ENCODE measurements at regions not wholly inside any gene's neighbourhood (a gene's known extent, or its start where the extent isn't known, plus 50 kb on each side); places are given as distances from the start of the nearest gene placed in this dataset.

- H4K20me1 ChIP-seq (ENCODE audit: insufficient read depth, low read length, poor library complexity, severe bottlenecking): no peaks in the 10 kb centered on the region
- H3F3A ChIP-seq (ENCODE audit: low read depth): no peaks in the 10 kb centered on the region
- H3K4me1 ChIP-seq (ENCODE audit: insufficient read depth, low read length, poor library complexity, severe bottlenecking): no peaks in the 10 kb centered on the region
- H3K4me2 ChIP-seq (ENCODE audit: low read depth, low read length, poor library complexity, severe bottlenecking): no peak overlapping the region
- H3K9ac ChIP-seq (ENCODE audit: low read depth, low read length, poor library complexity, severe bottlenecking): no peak overlapping the region
- no peak overlapping the region for H2AFZ ChIP-seq (ENCODE audit: low read length)
- no peak for TF ChIP-seq CTCF (conservative IDR thresholded peaks at IDR 0.05; ENCODE audit: low read length)
- no peak for TF ChIP-seq EZH2phosphoT487 (IDR thresholded peaks at IDR 0.05; ENCODE audit: borderline replicate concordance)
- no peak overlapping the region for H3K4me3 ChIP-seq (ENCODE audit: low read length, poor library complexity, severe bottlenecking)
- H3K9me3 ChIP-seq (ENCODE audit: insufficient read depth, low read depth, low read length): peaks cover 7% of the 10 kb centered on the region; the same call in 1 of the 2 replicates
- H3K27me3 ChIP-seq (ENCODE audit: insufficient read depth, low read length, poor library complexity, severe bottlenecking): no peaks in the 10 kb centered on the region
- no peaks in the 10 kb centered on the region for H3K79me2 ChIP-seq (ENCODE audit: insufficient read depth, low read length)
- no peaks in the 10 kb centered on the region for H3K36me3 ChIP-seq (ENCODE audit: insufficient read depth, low read length)
- no peaks in the 10 kb centered on the region for H3K9me2 ChIP-seq (replicated peaks; ENCODE audit: low read depth, low read length)
These were observed 498.1 kb downstream of the TLE1 start for GRCh38 chr9:81191222-81191621.

- no peak overlapping the region for H3K4me3 ChIP-seq (ENCODE audit: low read length, poor library complexity, severe bottlenecking)
- H3K79me2 ChIP-seq (ENCODE audit: insufficient read depth, low read length): no peaks in the 10 kb centered on the region
- no peak overlapping the region for H2AFZ ChIP-seq (ENCODE audit: low read length)
- H3K9me3 ChIP-seq (ENCODE audit: insufficient read depth, low read depth, low read length): peaks cover 7% of the 10 kb centered on the region; the same call in 1 of the 2 replicates
- no peaks in the 10 kb centered on the region for H3K27me3 ChIP-seq (ENCODE audit: insufficient read depth, low read length, poor library complexity, severe bottlenecking)
- H3K4me2 ChIP-seq (ENCODE audit: low read depth, low read length, poor library complexity, severe bottlenecking): no peak overlapping the region
- H4K20me1 ChIP-seq (ENCODE audit: insufficient read depth, low read length, poor library complexity, severe bottlenecking): no peaks in the 10 kb centered on the region
- no peaks in the 10 kb centered on the region for H3K9me2 ChIP-seq (replicated peaks; ENCODE audit: low read depth, low read length)
- H3K4me1 ChIP-seq (ENCODE audit: insufficient read depth, low read length, poor library complexity, severe bottlenecking): no peaks in the 10 kb centered on the region
- no peak overlapping the region for H3K9ac ChIP-seq (ENCODE audit: low read depth, low read length, poor library complexity, severe bottlenecking)
- H3F3A ChIP-seq (ENCODE audit: low read depth): no peaks in the 10 kb centered on the region
- no peaks in the 10 kb centered on the region for H3K36me3 ChIP-seq (ENCODE audit: insufficient read depth, low read length)
- TF ChIP-seq EZH2phosphoT487 (IDR thresholded peaks at IDR 0.05; ENCODE audit: borderline replicate concordance) (no peak), CTCF (conservative IDR thresholded peaks at IDR 0.05; ENCODE audit: low read length) (no peak)
These were observed 498.7 kb downstream of the TLE1 start for GRCh38 chr9:81190659-81191058.

DNA sequence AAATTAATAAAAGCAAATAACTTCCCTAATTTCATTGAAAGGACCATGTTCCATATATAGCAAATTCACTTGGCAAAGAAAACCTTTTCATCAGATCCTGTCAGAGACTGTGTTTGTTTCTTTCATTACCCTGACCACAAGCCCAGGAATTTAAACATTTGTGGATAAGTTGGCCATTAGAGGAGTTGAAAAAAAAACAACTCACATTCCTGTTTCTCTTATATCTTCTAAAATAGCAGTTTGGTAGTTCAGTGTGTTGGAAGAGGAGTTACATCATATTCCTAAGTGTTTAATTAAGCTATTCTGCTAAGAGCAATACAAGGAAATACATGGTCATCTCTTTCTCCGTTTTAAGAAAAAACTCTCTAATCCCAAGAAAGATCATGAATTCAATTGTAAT lies 505.6 kb downstream of the TLE1 start:
- H3K79me2 ChIP-seq (ENCODE audit: insufficient read depth, low read length): no peaks in the 10 kb centered on the region
- H3K9me2 ChIP-seq (replicated peaks; ENCODE audit: low read depth, low read length): no peaks in the 10 kb centered on the region
- H3F3A ChIP-seq (ENCODE audit: low read depth): no peaks in the 10 kb centered on the region
- no peak overlapping the region for H3K9ac ChIP-seq (ENCODE audit: low read depth, low read length, poor library complexity, severe bottlenecking)
- no peaks in the 10 kb centered on the region for H3K27me3 ChIP-seq (ENCODE audit: insufficient read depth, low read length, poor library complexity, severe bottlenecking)
- TF ChIP-seq EZH2phosphoT487 (IDR thresholded peaks at IDR 0.05; ENCODE audit: borderline replicate concordance): no peak
- TF ChIP-seq CTCF (conservative IDR thresholded peaks at IDR 0.05; ENCODE audit: low read length): no peak
- no peaks in the 10 kb centered on the region for H3K4me1 ChIP-seq (ENCODE audit: insufficient read depth, low read length, poor library complexity, severe bottlenecking)
- no peak overlapping the region for H3K4me2 ChIP-seq (ENCODE audit: low read depth, low read length, poor library complexity, severe bottlenecking)
- no peak overlapping the region for H2AFZ ChIP-seq (ENCODE audit: low read length)
- no peaks in the 10 kb centered on the region for H3K36me3 ChIP-seq (ENCODE audit: insufficient read depth, low read length)
- no peak overlapping the region for H3K4me3 ChIP-seq (ENCODE audit: low read length, poor library complexity, severe bottlenecking)
- no peaks in the 10 kb centered on the region for H4K20me1 ChIP-seq (ENCODE audit: insufficient read depth, low read length, poor library complexity, severe bottlenecking)
- H3K9me3 ChIP-seq (ENCODE audit: insufficient read depth, low read depth, low read length): no peaks in the 10 kb centered on the region

Data from Loucy (cell line).